ENCODE measurements at regions not wholly inside any gene's neighbourhood (a gene's known extent, or its start where the extent isn't known, plus 50 kb on each side); places are given as distances from the start of the nearest gene placed in this dataset.

GRCh38 chr1:30511991-30512913 lies 211.1 kb downstream of the MATN1 start:
- no peak for DNase-seq

- no peak for DNase-seq
Measured at GRCh38 chr1:30511563-30511962, 211.8 kb downstream of the MATN1 start.

- DNase-seq: no peak
Measured at GRCh38 chr1:30511106-30511505, 212.3 kb downstream of the MATN1 start.

GRCh38 chr1:30509670-30510069 lies 213.7 kb downstream of the MATN1 start:
- DNase-seq: no peak

- DNase-seq: no peak
Measured at GRCh38 chr1:30508611-30509010, 214.8 kb downstream of the MATN1 start.

GRCh38 chr1:30508175-30508448 lies 215.3 kb downstream of the MATN1 start:
- DNase-seq: no peak

- no peak for DNase-seq
Measured at GRCh38 chr1:30507401-30508174, 215.8 kb downstream of the MATN1 start.

- no peak for DNase-seq
Measured at GRCh38 chr1:30507016-30507312, 216.4 kb downstream of the MATN1 start.

- no peak for DNase-seq
Measured at GRCh38 chr1:30506291-30507015, 216.9 kb downstream of the MATN1 start.

- no peak for DNase-seq
Measured at GRCh38 chr1:30505853-30506252, 217.5 kb downstream of the MATN1 start.

GRCh38 chr1:30492451-30492850 lies 230.9 kb downstream of the MATN1 start:
- no peak for DNase-seq

- DNase-seq: no peak
Measured at GRCh38 chr1:30491831-30492230, 231.6 kb downstream of the MATN1 start.

- DNase-seq: no peak
Measured at GRCh38 chr1:30490554-30491053, 232.8 kb downstream of the MATN1 start.

- no peak for DNase-seq
Measured at GRCh38 chr1:30489737-30490389, 233.5 kb downstream of the MATN1 start.

GRCh38 chr1:30488324-30488913 lies 235.0 kb downstream of the MATN1 start:
- DNase-seq: no peak

- no peak for DNase-seq
Measured at GRCh38 chr1:30487042-30487441, 236.3 kb downstream of the MATN1 start.

- no peak for DNase-seq
Measured at GRCh38 chr1:30485072-30485471, 238.3 kb downstream of the MATN1 start.

GRCh38 chr1:30484668-30485067 lies 238.7 kb downstream of the MATN1 start:
- no peak for DNase-seq

- no peak for DNase-seq
Measured at GRCh38 chr1:30479575-30479974, 243.8 kb downstream of the MATN1 start.

GRCh38 chr1:30478799-30479563 lies 244.4 kb downstream of the MATN1 start:
- no peak for DNase-seq

GRCh38 chr1:30478283-30478682 lies 245.1 kb downstream of the MATN1 start:
- no peak for DNase-seq

- DNase-seq: no peak
Measured at GRCh38 chr1:30477588-30477987, 245.8 kb downstream of the MATN1 start.
